ENCODE measurements at regions not wholly inside any gene's neighbourhood (a gene's known extent, or its start where the extent isn't known, plus 50 kb on each side); places are given as distances from the start of the nearest gene placed in this dataset.

DNA sequence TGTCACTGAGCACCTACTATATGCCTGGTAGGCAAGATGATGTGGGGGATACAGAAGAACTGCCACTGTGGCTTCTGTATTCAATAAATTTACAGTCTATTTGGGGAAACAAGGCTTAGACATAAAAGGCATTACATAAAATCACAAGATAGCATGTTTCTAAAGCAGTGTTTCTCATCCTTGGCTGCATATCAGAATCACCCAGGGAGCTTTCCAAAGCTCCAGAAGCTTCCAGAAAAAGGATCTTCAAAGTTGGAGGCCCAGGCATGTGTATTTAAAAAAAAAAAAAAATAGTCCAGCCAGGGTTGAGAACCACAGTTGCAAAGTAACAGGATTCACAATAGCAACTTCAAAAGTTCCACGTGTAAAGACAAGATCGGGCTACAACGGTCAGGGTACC, 112.4 kb upstream of the SPACA1 start:
- DNase-seq: no peak

DNA sequence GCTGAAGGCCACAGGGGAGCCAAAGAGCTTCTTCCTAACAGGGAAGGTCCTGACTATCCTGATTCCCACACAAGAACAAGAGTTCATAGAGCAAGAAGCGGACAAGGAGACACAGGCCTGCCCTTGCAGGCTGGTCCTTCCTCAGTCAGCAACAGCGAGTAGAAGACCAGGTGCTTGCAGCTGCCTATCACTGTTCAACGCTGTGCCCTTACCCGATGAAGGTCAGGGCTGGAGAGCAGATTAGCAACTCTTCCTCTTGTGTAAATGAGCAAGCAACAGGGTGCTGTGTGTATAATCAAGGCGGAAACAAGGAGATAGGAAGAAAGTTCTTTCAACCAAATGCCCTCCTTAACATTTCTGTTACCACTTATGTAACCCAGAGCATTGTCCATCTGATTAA, 115.3 kb upstream of the SPACA1 start:
- DNase-seq: no peak

DNA sequence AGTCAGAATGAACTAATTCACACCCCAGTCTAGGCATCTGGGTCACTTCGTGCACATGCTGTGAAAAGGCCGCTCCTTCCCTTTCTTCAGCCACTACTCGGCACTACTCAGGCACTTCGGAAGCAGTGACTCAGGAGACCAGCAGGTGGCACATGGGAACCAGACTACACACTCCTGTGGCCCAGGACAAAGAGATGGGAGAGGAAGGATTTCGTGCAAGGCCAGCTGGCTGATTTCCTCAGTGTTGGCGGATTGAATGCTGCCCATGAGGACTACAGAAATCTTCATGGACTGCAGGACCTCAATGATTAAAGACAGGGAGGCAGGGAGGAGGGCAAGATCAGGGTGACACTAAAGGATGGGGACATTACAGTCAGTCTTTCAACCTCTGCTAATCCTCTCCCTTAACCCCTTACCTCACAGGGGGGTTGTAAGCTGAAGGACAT, 117.8 kb upstream of the SPACA1 start:
- DNase-seq: peak; percentile 33 to 47

DNA sequence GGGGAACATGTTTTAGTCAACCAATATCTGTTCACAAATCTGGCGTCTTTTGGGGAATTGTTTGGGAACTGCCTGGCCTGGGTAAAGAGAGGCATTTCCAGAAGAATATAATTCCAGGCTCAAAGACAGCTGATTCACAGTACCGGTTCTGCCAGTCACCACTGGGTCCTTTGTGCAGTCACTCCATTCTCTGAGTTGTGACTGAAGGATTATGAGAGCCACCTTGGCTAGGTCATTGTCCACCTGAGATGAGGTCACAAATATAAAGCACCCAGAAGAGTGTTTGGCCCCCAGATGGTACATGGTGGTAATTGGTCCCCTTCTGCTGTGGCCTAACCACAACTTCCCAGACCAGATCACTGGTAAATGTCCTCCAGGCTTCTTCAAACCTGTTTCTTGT, 121.0 kb upstream of the SPACA1 start:
- DNase-seq: no peak

DNA sequence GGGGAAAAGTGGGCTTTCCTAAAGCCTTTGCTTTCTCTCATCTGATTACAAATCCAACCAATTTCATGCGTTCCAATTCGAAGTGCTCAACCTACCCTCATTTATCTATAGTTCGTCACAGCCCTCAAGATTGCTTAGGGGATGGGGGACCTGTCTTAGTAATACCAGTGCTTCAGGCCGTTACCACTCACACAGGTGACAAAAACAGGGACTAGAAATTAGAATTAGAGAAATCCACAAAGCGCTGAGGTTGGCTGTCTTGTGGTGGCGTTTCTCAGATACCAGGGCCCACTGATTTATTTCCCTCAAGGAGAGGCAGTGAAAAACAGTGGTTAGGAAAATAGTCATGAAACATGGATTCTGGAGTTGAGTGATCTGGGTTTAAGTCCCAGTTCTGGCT, 121.6 kb upstream of the SPACA1 start:
- no peak for DNase-seq

DNA sequence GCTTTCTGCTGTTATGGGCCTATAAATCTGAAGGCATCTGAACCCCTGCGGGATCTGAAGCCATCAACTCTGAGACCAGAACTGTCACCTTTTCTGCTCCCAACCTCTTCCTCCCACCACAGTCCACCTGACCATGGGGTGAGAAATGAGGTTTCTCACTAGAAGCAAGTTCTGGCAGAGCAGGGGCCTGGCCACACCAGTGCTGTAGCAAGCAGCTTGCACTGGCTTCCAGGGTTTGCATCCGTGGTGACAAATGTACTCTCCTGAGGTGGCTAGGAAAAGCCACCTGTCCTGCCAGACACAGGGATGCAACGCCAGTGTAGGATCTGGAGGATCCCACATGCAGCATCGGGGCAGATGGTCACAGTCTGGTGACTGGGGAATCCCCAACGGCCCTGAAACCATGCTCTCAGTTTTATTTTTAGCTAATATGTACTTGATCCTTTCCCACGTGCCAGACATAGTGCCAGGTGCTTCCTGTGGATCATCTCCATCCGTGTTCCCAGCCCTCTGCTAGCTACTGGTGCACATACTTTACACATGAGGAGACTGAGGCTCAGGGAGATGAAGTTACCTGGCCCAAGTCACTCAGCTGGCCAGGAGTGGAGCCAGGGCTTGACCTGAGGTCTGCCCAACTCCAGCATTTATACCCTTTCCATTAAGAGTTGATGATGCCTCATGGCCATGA, 122.1 kb upstream of the SPACA1 start:
- no peak for DNase-seq

DNA sequence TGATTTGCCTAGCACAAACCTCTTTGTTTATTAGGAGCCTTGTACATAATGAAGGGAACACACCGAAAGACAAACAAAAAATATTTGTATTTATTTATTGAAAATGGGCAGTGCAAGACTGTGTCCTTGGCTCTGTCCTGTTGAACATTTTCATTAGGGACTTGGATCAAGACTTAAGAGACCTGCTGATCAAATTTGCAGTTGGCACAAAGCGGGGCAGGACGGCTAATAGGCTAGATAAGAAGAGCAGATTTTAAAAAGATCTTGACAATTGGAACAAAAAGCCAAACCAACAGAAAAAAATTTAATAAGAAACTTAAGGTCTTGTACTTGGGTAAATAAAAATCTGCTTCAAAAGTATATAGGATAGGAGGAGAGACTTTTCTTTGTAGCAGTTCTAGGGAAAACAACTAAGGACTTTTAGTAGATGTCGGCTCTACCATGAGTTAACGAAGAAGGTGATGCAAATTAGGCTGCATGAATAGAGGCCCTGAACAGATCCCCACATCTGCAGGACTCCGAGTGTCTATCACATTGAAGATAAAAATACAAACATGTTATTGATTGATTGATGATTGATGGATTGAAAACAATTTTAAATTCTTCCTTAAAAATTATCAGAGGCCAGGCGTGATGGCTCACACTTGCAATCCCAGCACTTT, 124.1 kb upstream of the SPACA1 start:
- no peak for DNase-seq

DNA sequence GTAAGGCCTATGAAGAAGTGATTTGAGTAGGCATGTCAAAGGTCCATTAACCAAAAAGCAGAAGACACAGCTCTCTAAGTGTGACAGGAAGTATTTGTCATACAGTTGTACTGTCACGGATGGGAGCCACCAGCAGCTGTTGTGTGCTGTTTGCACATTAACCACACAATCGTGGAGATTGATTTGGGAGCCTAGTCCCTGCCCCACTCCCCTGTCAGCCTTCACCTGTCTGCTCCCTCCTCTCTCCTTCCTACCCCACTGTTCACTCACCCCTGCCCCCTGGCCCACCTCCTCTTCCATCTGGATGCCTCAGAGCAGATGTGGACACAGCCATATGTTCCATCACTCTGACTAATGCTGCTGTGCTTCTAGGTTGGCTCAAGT, 124.7 kb upstream of the SPACA1 start:
- no peak for DNase-seq

DNA sequence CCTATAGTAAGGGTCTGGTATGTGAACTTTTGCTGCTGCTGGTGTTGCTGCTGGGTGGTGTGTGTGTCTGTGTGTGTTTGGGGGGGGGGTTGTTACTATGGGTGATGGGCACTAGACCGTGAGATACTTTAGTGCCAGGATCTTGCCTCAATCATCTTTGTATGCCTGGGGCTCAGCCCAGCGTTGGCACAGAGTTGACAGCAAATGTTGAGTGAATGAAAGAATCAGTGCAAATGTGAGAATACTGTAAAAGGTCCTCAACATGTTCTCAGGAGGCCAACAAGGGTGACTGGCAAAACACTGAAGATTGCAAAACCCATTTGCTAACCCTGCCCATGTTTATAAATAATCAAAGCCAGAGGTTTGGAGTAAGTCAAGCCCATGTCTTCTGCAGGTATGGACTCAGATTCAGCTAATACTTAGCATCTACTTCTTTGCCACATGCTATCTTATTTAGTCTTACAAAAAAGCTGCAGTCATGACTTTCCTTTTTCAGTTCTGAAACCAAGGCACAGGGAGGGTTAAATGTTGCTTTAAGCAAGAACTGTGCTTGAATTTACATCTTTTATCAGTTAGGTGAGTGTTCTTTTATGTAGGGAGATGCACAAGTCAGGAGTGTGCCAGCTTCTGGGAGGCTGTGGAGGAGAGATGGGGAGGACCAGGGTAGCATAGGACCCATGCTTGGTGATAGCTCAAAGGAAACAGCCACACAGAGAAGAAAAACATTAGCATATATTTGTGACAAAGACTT, 125.3 kb upstream of the SPACA1 start:
- no peak for DNase-seq

DNA sequence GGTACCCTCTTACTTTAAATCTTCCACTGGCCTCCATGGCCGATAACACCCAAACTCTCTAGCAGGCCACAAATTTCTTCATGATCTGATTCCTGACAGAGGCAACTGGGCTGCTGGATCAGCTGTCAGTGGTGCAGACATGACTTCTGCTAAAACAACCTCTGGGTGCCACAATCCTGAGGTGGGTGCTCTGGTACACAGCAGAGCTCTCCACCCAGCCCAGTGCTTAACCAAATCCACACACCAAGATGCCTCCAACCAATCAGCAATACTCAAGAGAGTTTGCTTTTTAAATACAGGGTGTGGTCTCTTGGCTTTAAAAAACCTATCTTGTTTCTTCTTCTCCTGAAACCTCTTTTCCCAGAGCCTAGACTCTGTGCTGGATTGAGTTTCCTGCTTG, 126.6 kb upstream of the SPACA1 start:
- no peak for DNase-seq

DNA sequence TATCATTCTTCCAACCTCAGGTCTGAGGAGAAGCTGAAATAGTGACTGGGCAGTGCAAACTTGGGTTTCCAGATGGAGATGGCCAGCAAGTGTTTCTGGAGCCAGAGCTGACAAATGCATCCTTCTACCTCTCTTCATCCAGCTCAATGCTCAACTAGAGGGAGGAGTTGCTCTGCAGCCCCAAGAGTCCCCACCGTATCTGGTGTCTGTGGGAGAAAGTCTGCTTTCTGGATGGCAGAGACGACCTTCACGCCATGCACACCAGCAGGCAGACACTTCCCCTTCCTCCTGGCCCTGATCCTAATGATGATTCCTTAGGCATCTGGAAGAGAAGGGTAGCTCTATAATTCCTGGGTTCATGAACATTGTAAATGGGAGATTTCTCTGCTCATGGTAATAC, 127.4 kb upstream of the SPACA1 start:
- DNase-seq: no peak

DNA sequence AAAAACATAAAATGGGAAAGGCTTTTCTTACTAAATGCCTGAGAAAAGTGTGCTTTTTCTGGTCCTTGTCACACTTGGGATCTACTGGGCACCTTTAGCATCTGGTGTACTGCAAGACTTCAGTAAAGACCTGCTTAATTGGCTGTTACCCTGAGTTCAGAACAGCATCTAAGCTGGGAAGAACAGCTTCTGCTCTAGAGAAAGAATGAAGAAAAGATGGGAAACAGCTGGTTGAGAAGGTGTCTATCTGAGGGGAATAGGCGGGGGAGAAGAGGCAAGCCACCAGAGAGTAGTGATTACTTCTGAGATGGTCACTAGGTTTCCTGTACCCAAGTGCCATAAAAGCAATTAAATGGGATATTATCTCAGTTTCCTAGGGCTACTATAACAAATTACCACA, 128.2 kb upstream of the SPACA1 start:
- no peak for DNase-seq

DNA sequence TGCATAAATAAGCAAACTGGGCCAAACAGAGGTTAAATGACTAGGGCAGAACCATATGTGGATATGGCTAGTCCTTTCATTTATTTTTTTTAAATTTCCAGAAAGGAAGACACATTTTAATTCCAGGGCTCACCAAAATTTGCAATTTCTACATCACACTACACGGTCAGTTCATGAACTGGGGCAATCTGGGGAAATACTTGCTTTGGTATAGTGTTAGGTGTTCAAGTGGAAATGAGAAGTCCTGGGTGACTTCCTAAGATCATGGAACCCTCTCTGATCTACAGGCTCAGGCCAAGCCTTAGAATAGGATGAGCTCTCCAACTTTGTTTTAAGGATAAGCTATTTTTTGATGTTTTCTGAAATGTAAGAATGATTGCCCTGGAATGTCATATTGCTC, 128.6 kb upstream of the SPACA1 start:
- DNase-seq: no peak

DNA sequence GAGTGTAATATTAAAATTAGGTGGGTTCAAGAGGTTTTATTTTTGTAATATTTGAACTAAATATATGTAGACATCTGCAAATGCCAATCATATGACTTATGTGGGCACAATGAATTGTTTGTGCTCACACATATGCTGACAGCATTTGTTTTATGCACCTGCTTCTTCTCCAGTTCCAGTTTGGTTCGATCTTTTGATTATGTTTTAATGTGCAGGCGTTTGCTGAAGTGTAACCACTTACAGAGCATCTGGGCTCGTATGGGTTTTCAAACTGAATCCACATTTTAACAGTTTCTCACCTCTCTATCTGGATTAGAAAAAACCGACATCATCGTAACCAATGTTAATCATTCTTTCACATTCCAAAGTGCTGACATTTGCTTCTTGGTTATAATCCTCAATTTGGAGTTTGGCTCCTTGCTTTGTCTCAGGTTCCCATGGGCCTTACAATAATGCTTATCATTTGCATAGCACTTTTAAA, 129.1 kb upstream of the SPACA1 start:
- DNase-seq: no peak

DNA sequence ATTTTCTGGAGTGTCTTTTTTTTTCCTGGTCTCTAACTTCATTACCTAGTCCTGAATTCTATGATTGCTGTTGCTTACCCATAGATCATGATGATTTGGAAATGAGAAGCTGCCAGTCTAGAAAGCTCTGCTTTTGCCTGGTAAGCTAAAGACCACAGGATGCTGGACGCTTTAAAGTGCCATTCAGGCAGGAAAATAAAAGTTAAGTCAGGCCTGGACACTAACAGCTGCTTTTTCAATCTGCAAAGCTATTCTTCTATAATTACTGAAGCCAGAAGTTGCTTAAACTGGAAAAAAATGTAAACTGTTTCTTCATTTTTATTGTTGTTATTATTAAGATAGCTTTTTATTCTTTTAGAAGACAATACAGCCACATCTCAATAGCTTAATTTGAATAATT, 129.8 kb upstream of the SPACA1 start:
- no peak for DNase-seq

DNA sequence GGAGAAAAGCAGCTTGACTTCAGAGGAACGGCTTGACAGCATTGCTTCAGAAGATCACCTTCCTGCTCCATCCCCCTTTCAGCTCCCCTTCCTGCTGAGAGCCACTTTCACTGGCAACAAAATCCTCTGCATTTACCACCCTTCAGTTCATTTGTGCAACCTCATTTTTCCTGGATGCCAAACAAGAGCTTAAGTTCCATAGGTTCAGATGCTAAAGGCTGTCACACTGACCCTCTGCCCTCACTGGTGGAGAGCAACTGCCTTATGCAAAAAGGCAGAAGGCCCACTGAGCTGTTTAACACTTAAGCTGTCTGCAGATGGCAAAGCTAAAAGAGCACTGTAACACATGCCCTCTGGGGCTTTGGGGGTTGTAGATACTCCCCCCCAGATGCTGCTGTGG, 131.2 kb upstream of the SPACA1 start:
- DNase-seq: no peak

DNA sequence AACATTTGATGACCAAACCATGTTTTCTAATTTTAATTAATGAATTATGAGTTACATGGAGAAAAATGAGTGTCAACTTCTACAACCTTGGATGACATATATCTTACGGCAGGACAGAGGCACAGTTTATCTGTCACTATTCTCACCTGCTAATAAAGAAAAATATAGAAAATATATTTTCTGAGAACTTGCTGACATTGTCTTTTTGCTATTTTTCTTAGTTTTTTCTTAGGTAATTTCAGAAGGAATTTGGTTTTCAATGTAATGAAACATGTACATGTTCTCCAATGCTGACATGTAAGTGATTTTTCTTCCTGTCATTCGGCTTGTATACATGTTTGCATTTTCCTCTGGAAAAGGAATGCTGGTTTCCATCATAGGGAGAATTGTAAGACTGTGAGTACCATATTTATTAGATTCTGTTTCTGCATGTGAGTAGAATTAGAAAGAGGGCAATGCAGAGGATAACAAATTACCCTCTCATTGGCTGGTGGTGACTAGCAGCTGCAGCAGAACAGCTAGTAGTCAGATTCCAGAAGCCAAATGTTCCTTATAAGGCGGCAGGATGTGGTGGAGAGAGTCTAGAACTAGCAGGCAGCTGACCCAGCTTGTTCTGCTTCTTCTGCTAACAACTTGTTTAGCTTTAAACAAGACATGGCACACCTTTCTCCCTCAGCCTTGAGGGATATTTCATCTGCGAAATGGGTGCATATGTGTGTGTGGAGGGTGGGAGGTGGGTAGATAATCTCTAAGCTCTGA, 132.8 kb upstream of the SPACA1 start:
- DNase-seq: no peak

DNA sequence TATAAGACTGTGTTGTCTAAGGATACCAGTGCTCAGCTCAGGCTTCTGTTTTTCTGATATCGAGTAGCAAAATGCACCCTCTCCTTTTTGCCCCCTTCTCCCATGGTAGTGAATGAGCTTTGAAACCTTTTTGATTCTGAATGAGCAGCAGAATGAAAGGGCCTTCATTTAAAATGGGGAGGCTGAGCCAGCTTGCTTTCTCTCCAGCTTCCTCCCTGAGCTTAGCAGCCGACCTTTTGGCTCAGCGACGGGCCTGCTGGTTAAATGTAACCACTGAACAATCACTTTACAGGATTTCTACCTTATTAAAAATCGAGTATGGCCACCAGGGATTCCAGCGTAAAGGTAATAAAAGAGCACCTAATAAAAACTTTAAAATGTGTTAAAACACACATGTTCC, 133.7 kb upstream of the SPACA1 start:
- DNase-seq: no peak

DNA sequence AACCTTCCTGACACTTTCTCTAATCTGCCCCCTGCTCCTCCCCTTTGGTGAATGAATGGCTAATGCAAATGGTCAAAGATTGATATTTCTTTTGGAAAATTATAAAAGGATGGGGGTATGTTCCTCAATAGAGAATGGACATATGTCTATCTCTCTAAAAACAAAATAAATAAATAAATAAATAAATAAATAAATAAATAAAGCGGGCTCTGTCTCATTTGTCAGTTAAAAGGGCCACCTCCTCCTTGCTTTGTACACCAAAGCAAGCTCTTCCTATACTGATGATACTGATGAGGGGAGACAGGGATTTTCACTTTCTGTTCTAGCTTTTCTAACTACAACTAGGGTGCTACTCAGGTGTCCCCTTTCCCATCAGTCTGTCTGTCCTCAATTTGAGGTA, 135.5 kb upstream of the SPACA1 start:
- no peak for DNase-seq

DNA sequence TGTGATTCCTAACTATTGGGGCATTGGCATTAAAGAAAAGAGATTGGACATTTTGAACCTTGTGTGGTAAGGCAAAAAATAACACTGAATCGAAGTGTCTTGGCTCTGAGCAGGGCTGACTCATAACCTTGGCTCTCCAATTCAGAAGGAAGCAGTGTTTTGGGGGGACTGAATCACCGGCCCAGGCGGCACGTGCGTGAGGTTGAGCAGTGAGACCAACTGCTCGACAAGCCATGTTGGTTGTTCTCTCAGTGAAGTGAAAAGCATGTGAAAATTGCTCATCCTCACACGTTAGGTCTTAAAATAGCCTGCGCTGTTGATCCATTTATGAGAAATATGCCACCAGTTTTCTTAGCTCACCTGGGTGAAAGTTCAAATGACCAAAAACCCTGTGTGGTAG, 137.8 kb upstream of the SPACA1 start:
- no peak for DNase-seq

DNA sequence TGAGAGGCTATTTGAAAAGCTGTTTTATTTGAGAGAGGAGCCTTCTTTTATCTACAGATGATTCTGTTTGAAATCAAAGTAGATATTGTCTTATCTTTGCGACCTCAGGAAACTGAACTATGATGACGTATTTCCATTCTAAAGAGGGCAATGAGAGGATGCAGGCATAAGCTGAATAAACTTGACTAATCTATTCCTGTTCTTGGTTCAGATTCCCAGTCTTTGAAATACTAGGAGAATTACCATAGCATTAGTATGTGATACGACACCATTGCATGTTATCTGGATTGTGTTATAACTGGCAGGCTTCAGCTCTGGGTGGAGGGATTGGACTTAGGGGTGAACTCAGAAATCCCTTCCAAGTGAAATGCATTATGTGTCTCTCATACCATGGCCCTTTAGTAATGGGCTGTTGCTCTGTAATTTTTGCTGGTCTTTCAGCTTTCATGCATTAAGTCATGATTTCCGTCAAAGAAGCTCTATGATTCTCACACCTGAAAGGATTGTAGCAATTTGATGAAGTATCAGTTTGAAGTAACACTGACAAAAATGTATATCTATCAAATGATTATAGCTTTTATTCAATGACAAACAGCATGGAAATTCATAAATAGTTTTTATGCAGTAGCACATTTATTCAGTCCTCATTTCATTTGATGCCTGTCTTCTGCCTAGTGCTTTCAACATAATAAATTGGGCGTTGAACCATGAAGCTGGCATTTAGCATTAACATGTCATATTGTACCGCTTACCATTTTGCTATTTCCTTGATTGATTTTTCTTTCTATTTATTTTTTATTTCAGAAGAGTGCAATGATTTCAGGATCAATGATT, 138.4 kb upstream of the SPACA1 start:
- DNase-seq: no peak

DNA sequence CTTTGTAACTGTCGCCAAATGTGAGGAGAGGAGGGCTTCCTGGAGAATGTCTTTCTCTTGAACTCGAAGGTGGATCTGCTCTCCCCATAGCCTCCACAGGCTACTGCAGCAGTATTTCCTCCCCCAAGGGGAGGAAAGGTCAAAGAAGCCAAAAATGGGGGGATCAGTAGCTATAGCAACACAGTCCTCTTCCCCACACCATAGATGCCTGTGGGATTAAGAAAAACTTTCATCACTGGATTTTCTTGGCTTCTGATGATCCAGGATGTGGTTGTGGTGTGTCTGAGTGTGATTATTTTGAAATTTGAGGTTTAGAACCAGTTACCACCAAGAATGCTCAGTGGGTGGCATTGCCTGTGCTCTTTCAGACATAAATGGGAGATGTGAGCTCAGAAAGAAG, 140.1 kb upstream of the SPACA1 start:
- DNase-seq: no peak
